Prostate gland (tissue), 2 donors: ENCODE measurements at regions not wholly inside any gene's neighbourhood (a gene's known extent, or its start where the extent isn't known, plus 50 kb on each side); places are given as distances from the start of the nearest gene placed in this dataset.

Source experiments
- DNase-seq: peaks from one replicate; pipeline ENCODE4 v3.0.0-alpha.2; 2019; ENCODE audit warnings: low spot score
- H3K27ac ChIP-seq, 2 donors: fragments of 200-600 bp; sonication (generic); 2 replicates each; pipeline ENCODE4 v1.5.1; 2017 to 2019
- H3K27me3 ChIP-seq: fragments of 200-600 bp; sonication (generic); replicated peaks from 2 replicates; pipeline ENCODE4 v1.5.1; 2019; ENCODE audit not compliant: insufficient read depth
- H3K36me3 ChIP-seq, 2 donors: fragments of 200-600 bp; sonication (generic); 1 replicate in 1 of 2; 2 replicates in 1 of 2; pipeline versions ENCODE4 v1.5.1 to v1.8.1; 2017 to 2019
- H3K4me1 ChIP-seq: fragments of 200-600 bp; sonication (generic); replicated peaks from 2 replicates; pipeline ENCODE4 v1.5.1; 2019
- H3K4me3 ChIP-seq, 2 donors: fragments of 200-600 bp; sonication (generic); 2 replicates each; pipeline ENCODE4 v1.5.1; 2017 to 2019
- H3K9me3 ChIP-seq: fragments of 200-600 bp; sonication (generic); 2 replicates; pipeline ENCODE4 v1.5.1; 2017
- CTCF ChIP-seq, 4 experiments: fragments of 200-600 bp in 2 of 4; fragments of 450-650 bp in 2 of 4; sonication (generic) in 2 of 4; IDR thresholded peaks; 1 replicate in 3 of 4; 2 replicates in 1 of 4; pipeline ENCODE4 v1.5.1; 2016 to 2019; ENCODE audit warnings: antibody characterized with exemption in 4 of 4, mild to moderate bottlenecking in 2 of 4, moderate library complexity in 2 of 4
- POLR2A ChIP-seq: fragments of 450-650 bp; IDR thresholded peaks from one replicate; pipeline ENCODE4 v1.6.1; 2016; ENCODE audit warnings: antibody characterized with exemption, mild to moderate bottlenecking
- POLR2AphosphoS5 ChIP-seq: sonication (generic); formaldehyde crosslinking; IDR thresholded peaks from one replicate; pipeline ENCODE4 v1.6.1; 2017; ENCODE audit warnings: antibody characterized with exemption
- WGBS: methylation state at CpG from one replicate; pipeline ENCODE4 v1.1.5; 2018; 5-methylcytosine and 5-hydroxymethylcytosine counted together
- intact Hi-C: fragments of 100-400 bp; cut with DNase I; formaldehyde crosslinking; loops from one replicate; pipeline ENCODE4 v1.14.2; 2022

DNA sequence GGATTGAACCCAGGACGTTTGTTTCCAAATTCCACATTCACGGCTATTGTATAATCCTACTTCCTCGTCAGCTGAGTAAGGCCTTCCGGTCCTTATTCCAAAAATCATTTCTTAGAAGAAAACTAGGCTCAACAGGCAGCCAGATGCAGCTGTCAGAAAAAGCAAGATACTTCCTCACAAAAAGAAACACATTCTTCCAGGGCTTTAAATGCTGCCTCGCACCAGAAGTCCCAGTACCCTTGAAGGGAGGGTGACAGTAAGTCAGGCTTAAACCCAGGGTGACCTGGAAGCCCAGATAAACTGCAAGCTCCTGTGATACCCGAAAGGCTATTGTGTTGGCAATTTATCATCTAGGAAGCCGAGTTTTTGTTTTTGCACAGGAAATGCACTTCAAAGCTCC is 414.0 kb downstream of the NFIB start:
- Histone ChIP-seq H3K36me3 (no peaks in the 10 kb centered on the region), H3K27me3 (no peaks in the 10 kb centered on the region), H3K27ac (no peak overlapping the region), H3K4me1 (no peaks in the 10 kb centered on the region), H3K9me3 (no peaks in the 10 kb centered on the region), H3K4me3 (no peak overlapping the region)
- intact Hi-C loops, result no loop called here
- no peak for DNase-seq
- no peak for TF ChIP-seq CTCF (IDR thresholded peaks at IDR 0.05)
- TF ChIP-seq POLR2A, result no peak
- no peak for TF ChIP-seq POLR2AphosphoS5
- WGBS, result 60% methylated on average over 7 of the region's 7 CpGs

DNA sequence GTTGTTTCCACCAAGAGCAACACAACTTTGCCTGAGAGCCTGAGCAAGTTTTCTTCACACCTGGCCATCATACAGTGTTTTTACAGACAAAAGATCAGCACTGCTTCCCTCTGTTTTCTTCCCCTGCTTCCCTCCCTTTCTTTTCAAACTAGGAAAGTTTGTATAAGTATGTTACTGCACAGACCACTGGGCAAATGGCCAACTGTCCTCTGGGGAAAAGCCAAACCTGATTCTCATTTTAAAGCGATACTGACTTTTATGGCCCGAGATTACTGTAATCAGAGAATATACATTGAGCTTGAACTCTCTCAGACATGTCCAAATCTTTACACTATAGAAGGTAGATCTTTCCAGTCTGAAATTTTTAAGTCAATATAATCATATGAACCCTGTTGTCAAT is 415.0 kb downstream of the NFIB start:
- H3K4me3 ChIP-seq, result no peak overlapping the region
- H3K36me3 ChIP-seq, result no peaks in the 10 kb centered on the region
- H3K9me3 ChIP-seq, result no peaks in the 10 kb centered on the region
- intact Hi-C loops, result no loop called here
- no peaks in the 10 kb centered on the region for H3K4me1 ChIP-seq
- WGBS, result 60% methylated on average over 2 of the region's 2 CpGs
- DNase-seq, result no peak
- no peak overlapping the region for H3K27ac ChIP-seq
- no peaks in the 10 kb centered on the region for H3K27me3 ChIP-seq
- TF ChIP-seq POLR2AphosphoS5 (no peak), POLR2A (no peak), CTCF (IDR thresholded peaks at IDR 0.05) (no peak)

DNA sequence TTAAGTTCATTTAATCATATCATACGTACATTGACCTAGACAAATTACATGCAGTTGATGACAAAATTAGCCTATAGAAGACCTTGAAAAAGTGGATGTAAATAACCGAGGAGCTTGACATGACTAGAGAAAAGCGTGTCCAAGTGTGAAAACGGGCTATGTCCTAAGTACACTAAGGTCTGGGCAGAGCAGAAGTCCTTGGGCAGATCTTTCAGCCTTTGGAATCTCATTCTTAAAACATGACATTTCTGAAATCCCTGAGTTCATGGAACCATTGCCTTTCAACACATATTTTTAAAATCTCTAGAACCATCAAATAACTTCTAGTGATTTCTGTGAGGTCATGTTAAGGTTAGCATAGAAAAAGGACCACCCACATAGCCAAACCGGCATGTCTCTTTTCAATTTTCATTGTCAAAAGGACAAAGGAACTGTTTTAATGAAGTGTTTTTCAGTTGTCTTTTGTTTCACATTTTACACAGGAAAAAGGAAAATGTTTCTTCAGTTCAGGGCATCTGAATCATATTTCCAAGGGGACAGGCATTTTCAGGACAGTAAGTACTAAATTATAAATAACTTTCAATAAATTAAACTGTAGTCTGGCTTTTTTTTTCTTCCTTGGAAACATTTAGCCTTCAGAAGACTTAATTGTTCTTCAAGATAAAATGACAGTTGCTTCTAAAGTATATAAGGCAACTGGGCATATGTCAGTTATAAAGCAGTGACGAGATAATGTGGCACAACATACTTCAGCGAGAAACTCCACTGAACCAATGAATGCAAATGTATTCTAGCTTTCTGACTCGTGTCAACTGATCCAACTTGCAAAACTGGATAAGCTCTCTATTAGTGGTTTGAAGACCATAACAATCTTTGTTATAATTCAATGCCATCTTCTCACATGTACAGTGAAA is 416.8 kb downstream of the NFIB start:
- 53% methylated on average over 8 of the region's 8 CpGs for WGBS
- intact Hi-C loops, result no loop called here
- DNase-seq, result no peak

GRCh38 chr9:13896047-13896446 is 417.9 kb downstream of the NFIB start:
- Histone ChIP-seq H3K27ac (no peak overlapping the region), H3K9me3 (no peaks in the 10 kb centered on the region), H3K27me3 (no peaks in the 10 kb centered on the region), H3K4me3 (no peak overlapping the region), H3K4me1 (no peaks in the 10 kb centered on the region), H3K36me3 (no peaks in the 10 kb centered on the region)
- no peak for DNase-seq
- intact Hi-C loops, result no loop called here
- whole genome bisulfite sequencing, result 69% methylated on average over 1 of the region's 1 CpG
- TF ChIP-seq POLR2AphosphoS5, result no peak
- TF ChIP-seq POLR2A, result no peak
- TF ChIP-seq CTCF (IDR thresholded peaks at IDR 0.05), result no peak

More for the DNA sequence above, 416.8 kb downstream of the NFIB start:
- no peaks in the 10 kb centered on the region for H3K9me3 ChIP-seq
- no peaks in the 10 kb centered on the region for H3K27me3 ChIP-seq
- H3K4me1 ChIP-seq, result no peaks in the 10 kb centered on the region
- no peak for TF ChIP-seq CTCF (IDR thresholded peaks at IDR 0.05)
- no peak for TF ChIP-seq POLR2AphosphoS5
- TF ChIP-seq POLR2A, result no peak
- no peak overlapping the region for H3K27ac ChIP-seq
- no peaks in the 10 kb centered on the region for H3K36me3 ChIP-seq
- H3K4me3 ChIP-seq, result no peak overlapping the region

- intact Hi-C loops, result no loop called here
- no peaks in the 10 kb centered on the region for H3K4me1 ChIP-seq
- DNase-seq, result no peak
- no peak overlapping the region for H3K4me3 ChIP-seq
- H3K36me3 ChIP-seq, result no peaks in the 10 kb centered on the region
- no peak overlapping the region for H3K27ac ChIP-seq
- TF ChIP-seq POLR2AphosphoS5 (no peak), POLR2A (no peak), CTCF (IDR thresholded peaks at IDR 0.05) (no peak)
- WGBS, result 97% methylated on average over 1 of the region's 1 CpG
- no peaks in the 10 kb centered on the region for H3K9me3 ChIP-seq
- H3K27me3 ChIP-seq, result no peaks in the 10 kb centered on the region
These were observed 428.7 kb downstream of the NFIB start for GRCh38 chr9:13885258-13885657.
